ENCODE measurements at regions not wholly inside any gene's neighbourhood (a gene's known extent, or its start where the extent isn't known, plus 50 kb on each side); places are given as distances from the start of the nearest gene placed in this dataset.

DNA sequence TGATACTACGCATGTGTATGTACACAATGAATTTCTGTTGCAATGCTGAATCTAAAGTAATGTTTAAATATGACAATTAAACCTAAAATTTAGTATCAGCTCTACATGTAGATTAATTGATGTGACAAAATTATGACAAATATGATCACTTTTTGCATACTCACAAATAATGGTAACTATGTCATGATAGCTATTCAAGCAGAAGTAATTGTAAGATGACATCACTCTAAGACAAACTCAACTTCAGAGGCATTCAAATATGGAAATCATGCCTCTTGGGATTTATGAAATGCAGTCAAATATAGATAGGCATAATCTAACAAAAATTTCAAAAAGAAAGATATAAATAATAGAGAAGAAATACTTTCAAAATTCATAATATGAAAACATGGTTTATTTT is 571.7 kb upstream of the LRFN5 start:
- TF ChIP-seq POLR2AphosphoS5 (IDR thresholded peaks at IDR 0.05; ENCODE audit: borderline replicate concordance, low read depth, low read length) (no peak), EZH2 (IDR thresholded peaks at IDR 0.05) (no peak)
